Uterus (tissue), 2 donors: ENCODE measurements at regions not wholly inside any gene's neighbourhood (a gene's known extent, or its start where the extent isn't known, plus 50 kb on each side); places are given as distances from the start of the nearest gene placed in this dataset.

Experiments
- CTCF ChIP-seq, 4 experiments: fragments of 200-600 bp in 2 of 4; fragments of 450-650 bp in 2 of 4; sonication (generic) in 2 of 4; IDR thresholded peaks; one replicate each; pipeline ENCODE4 v1.5.1; 2016 to 2019; ENCODE audit warnings: antibody characterized with exemption in 4 of 4, mild to moderate bottlenecking in 2 of 4, moderate library complexity in 1 of 4
- POLR2A ChIP-seq, 2 donors: fragments of 450-650 bp; IDR thresholded peaks; one replicate each; pipeline ENCODE4 v1.6.1; 2016; ENCODE audit warnings: antibody characterized with exemption in 2 of 2, mild to moderate bottlenecking in 1 of 2, moderate library complexity in 1 of 2

DNA sequence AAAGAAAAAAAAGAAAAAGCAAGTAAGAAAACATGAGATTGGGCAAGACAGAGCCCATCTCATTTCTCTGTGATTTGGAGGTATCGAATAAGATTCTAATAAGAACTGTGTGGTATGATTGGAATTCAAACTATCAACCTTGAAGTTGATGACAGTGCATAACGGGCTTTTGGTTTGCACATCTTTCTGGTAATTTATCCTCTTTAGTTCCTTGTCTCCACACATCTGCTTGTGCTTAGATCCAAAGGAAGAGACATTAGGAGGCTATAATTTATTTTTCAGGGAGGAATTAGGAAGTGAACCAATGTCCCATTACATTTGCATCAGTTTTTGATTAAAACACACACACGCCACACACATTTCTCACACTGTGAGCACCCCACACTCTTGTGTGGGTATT is 149.9 kb downstream of the ARSF start:
- TF ChIP-seq CTCF (IDR thresholded peaks at IDR 0.05) (no peak), POLR2A (IDR thresholded peaks at IDR 0.05) (no peak)
